HL-60 (cell line): ENCODE measurements at regions not wholly inside any gene's neighbourhood (a gene's known extent, or its start where the extent isn't known, plus 50 kb on each side); places are given as distances from the start of the nearest gene placed in this dataset.

Experiments
- CTCF ChIP-seq: IDR thresholded peaks from one replicate; pipeline ENCODE4 v1.5.1; 2011; ENCODE audit warnings: low read length, control low read depth, inconsistent platforms; ENCODE audit not compliant: insufficient read depth
- GABPA ChIP-seq: IDR thresholded peaks from 2 replicates; pipeline ENCODE4 v1.6.1; 2012; ENCODE audit warnings: low read depth
- POLR2AphosphoS5 ChIP-seq: IDR thresholded peaks from 2 replicates; pipeline ENCODE4 v1.6.1; 2012; ENCODE audit warnings: low read depth

- TF ChIP-seq CTCF (no peak), POLR2AphosphoS5 (no peak), GABPA (no peak)
These were observed 355.6 kb downstream of the STK39 start for GRCh38 chr2:167891841-167892240.
